ENCODE measurements at regions not wholly inside any gene's neighbourhood (a gene's known extent, or its start where the extent isn't known, plus 50 kb on each side); places are given as distances from the start of the nearest gene placed in this dataset.

- Histone ChIP-seq H3K27me3 (ENCODE audit: control insufficient read depth in 1 of 2, insufficient read depth in 1 of 2, low read length in 2 of 2) (no peaks in the 10 kb centered on the region), H3K9me3 (ENCODE audit: control insufficient read depth, low read length) (peaks cover 4% of the 10 kb centered on the region), H4K8ac (ENCODE audit: low read length) (no peak overlapping the region), H2BK120ac (ENCODE audit: low read depth, low read length) (no peak overlapping the region), H3K9ac (ENCODE audit: low read length) (no peak overlapping the region), H3K4me3 (ENCODE audit: insufficient read depth in 1 of 2, low read depth in 1 of 2, low read length in 2 of 2) (no peak overlapping the region), H3K27ac (ENCODE audit: low read length, poor library complexity, severe bottlenecking) (no peak overlapping the region), H3K4ac (ENCODE audit: low read depth in 1 of 2, low read length in 2 of 2) (no peak overlapping the region), H2BK15ac (ENCODE audit: low read depth, poor library complexity, severe bottlenecking) (no peak overlapping the region), H3K4me1 (ENCODE audit: control insufficient read depth, insufficient read depth, low read depth, low read length) (no peaks in the 10 kb centered on the region), H3K79me1 (replicated peaks; ENCODE audit: low read length, poor library complexity, severe bottlenecking) (no peaks in the 10 kb centered on the region), H3K18ac (ENCODE audit: low read depth in 1 of 2, low read length in 2 of 2) (no peak overlapping the region), H4K91ac (ENCODE audit: low read length) (no peak overlapping the region), H2BK5ac (ENCODE audit: low read depth, low read length, poor library complexity, severe bottlenecking) (no peak overlapping the region), H2BK12ac (ENCODE audit: low read length in 2 of 2) (no peak overlapping the region), H2AK5ac (ENCODE audit: low read length, severe bottlenecking) (no peak overlapping the region), H3K4me2 (ENCODE audit: low read length, poor library complexity, severe bottlenecking) (no peak overlapping the region), H3K36me3 (ENCODE audit: control insufficient read depth in 1 of 2, insufficient read depth in 2 of 2, low read depth in 1 of 2, low read length in 2 of 2) (no peaks in the 10 kb centered on the region), H3K14ac (ENCODE audit: low read length in 2 of 2) (no peak overlapping the region), H3K23ac (ENCODE audit: low read length in 2 of 2) (no peak overlapping the region), H2AFZ (ENCODE audit: low read depth, low read length) (no peak overlapping the region)
- DNase-seq, result no peak
- WGBS, result no CpG with 5 or more reads among the region's 2 CpGs
Observed at GRCh38 chr21:23780326-23780725, 1827.0 kb downstream of the MRPL39 start.

- H3K27me3 ChIP-seq (ENCODE audit: control insufficient read depth in 1 of 2, insufficient read depth in 1 of 2, low read length in 2 of 2), result no peaks in the 10 kb centered on the region
- no peak overlapping the region for H2BK12ac ChIP-seq (ENCODE audit: low read length in 2 of 2)
- no peak overlapping the region for H3K18ac ChIP-seq (ENCODE audit: low read depth in 1 of 2, low read length in 2 of 2)
- H3K4me2 ChIP-seq (ENCODE audit: low read length, poor library complexity, severe bottlenecking), result no peak overlapping the region
- no peak overlapping the region for H4K8ac ChIP-seq (ENCODE audit: low read length)
- H3K23ac ChIP-seq (ENCODE audit: low read length in 2 of 2), result no peak overlapping the region
- H2AK5ac ChIP-seq (ENCODE audit: low read length, severe bottlenecking), result no peak overlapping the region
- no peak overlapping the region for H2BK120ac ChIP-seq (ENCODE audit: low read depth, low read length)
- H2BK5ac ChIP-seq (ENCODE audit: low read depth, low read length, poor library complexity, severe bottlenecking), result no peak overlapping the region
- H3K27ac ChIP-seq (ENCODE audit: low read length, poor library complexity, severe bottlenecking), result no peak overlapping the region
- H4K91ac ChIP-seq (ENCODE audit: low read length), result no peak overlapping the region
- H3K79me1 ChIP-seq (replicated peaks; ENCODE audit: low read length, poor library complexity, severe bottlenecking), result no peaks in the 10 kb centered on the region
- H3K4ac ChIP-seq (ENCODE audit: low read depth in 1 of 2, low read length in 2 of 2), result no peak overlapping the region
- no peaks in the 10 kb centered on the region for H3K4me1 ChIP-seq (ENCODE audit: control insufficient read depth, insufficient read depth, low read depth, low read length)
- H3K9ac ChIP-seq (ENCODE audit: low read length), result no peak overlapping the region
- DNase-seq, result no peak
- H3K14ac ChIP-seq (ENCODE audit: low read length in 2 of 2), result no peak overlapping the region
- no peak overlapping the region for H2AFZ ChIP-seq (ENCODE audit: low read depth, low read length)
- H2BK15ac ChIP-seq (ENCODE audit: low read depth, poor library complexity, severe bottlenecking), result no peak overlapping the region
- H3K9me3 ChIP-seq (ENCODE audit: control insufficient read depth, low read length), result peaks cover 6% of the 10 kb centered on the region
- WGBS, result no CpG with 5 or more reads among the region's 2 CpGs
- no peaks in the 10 kb centered on the region for H3K36me3 ChIP-seq (ENCODE audit: control insufficient read depth in 1 of 2, insufficient read depth in 2 of 2, low read depth in 1 of 2, low read length in 2 of 2)
- no peak overlapping the region for H3K4me3 ChIP-seq (ENCODE audit: insufficient read depth in 1 of 2, low read depth in 1 of 2, low read length in 2 of 2)
Observed at GRCh38 chr21:23743821-23744220, 1863.5 kb downstream of the MRPL39 start.

- H3K27ac ChIP-seq (ENCODE audit: low read length, poor library complexity, severe bottlenecking), result no peak overlapping the region
- H3K9ac ChIP-seq (ENCODE audit: low read length), result no peak overlapping the region
- 61% methylated on average over 5 of the region's 5 CpGs for WGBS
- no peak overlapping the region for H3K4me3 ChIP-seq (ENCODE audit: insufficient read depth in 1 of 2, low read depth in 1 of 2, low read length in 2 of 2)
- H3K4ac ChIP-seq (ENCODE audit: low read depth in 1 of 2, low read length in 2 of 2), result no peak overlapping the region
- no peaks in the 10 kb centered on the region for H3K4me1 ChIP-seq (ENCODE audit: control insufficient read depth, insufficient read depth, low read depth, low read length)
- no peak overlapping the region for H4K91ac ChIP-seq (ENCODE audit: low read length)
- no peak overlapping the region for H4K8ac ChIP-seq (ENCODE audit: low read length)
- no peaks in the 10 kb centered on the region for H3K36me3 ChIP-seq (ENCODE audit: control insufficient read depth in 1 of 2, insufficient read depth in 2 of 2, low read depth in 1 of 2, low read length in 2 of 2)
- no peak overlapping the region for H2BK15ac ChIP-seq (ENCODE audit: low read depth, poor library complexity, severe bottlenecking)
- H2AFZ ChIP-seq (ENCODE audit: low read depth, low read length), result no peak overlapping the region
- H3K23ac ChIP-seq (ENCODE audit: low read length in 2 of 2), result no peak overlapping the region
- H3K27me3 ChIP-seq (ENCODE audit: control insufficient read depth in 1 of 2, insufficient read depth in 1 of 2, low read length in 2 of 2), result no peaks in the 10 kb centered on the region
- H3K14ac ChIP-seq (ENCODE audit: low read length in 2 of 2), result no peak overlapping the region
- H3K18ac ChIP-seq (ENCODE audit: low read depth in 1 of 2, low read length in 2 of 2), result no peak overlapping the region
- H3K4me2 ChIP-seq (ENCODE audit: low read length, poor library complexity, severe bottlenecking), result no peak overlapping the region
- no peak overlapping the region for H2AK5ac ChIP-seq (ENCODE audit: low read length, severe bottlenecking)
- H2BK120ac ChIP-seq (ENCODE audit: low read depth, low read length), result no peak overlapping the region
- no peak overlapping the region for H2BK12ac ChIP-seq (ENCODE audit: low read length in 2 of 2)
- H2BK5ac ChIP-seq (ENCODE audit: low read depth, low read length, poor library complexity, severe bottlenecking), result no peak overlapping the region
- no peaks in the 10 kb centered on the region for H3K79me1 ChIP-seq (replicated peaks; ENCODE audit: low read length, poor library complexity, severe bottlenecking)
- H3K9me3 ChIP-seq (ENCODE audit: control insufficient read depth, low read length), result no peaks in the 10 kb centered on the region
- no peak for DNase-seq
Observed at GRCh38 chr21:23740463-23740862, 1866.8 kb downstream of the MRPL39 start.

- Histone ChIP-seq H2BK5ac (ENCODE audit: low read depth, low read length, poor library complexity, severe bottlenecking) (no peak overlapping the region), H3K4me3 (ENCODE audit: insufficient read depth in 1 of 2, low read depth in 1 of 2, low read length in 2 of 2) (no peak overlapping the region), H2AK5ac (ENCODE audit: low read length, severe bottlenecking) (no peak overlapping the region), H2BK120ac (ENCODE audit: low read depth, low read length) (no peak overlapping the region), H4K8ac (ENCODE audit: low read length) (no peak overlapping the region), H3K4ac (ENCODE audit: low read depth in 1 of 2, low read length in 2 of 2) (no peak overlapping the region), H2AFZ (ENCODE audit: low read depth, low read length) (no peak overlapping the region), H3K4me2 (ENCODE audit: low read length, poor library complexity, severe bottlenecking) (no peak overlapping the region), H4K91ac (ENCODE audit: low read length) (no peak overlapping the region), H3K79me1 (replicated peaks; ENCODE audit: low read length, poor library complexity, severe bottlenecking) (no peaks in the 10 kb centered on the region), H3K4me1 (ENCODE audit: control insufficient read depth, insufficient read depth, low read depth, low read length) (no peaks in the 10 kb centered on the region), H3K9me3 (ENCODE audit: control insufficient read depth, low read length) (no peaks in the 10 kb centered on the region), H3K18ac (ENCODE audit: low read depth in 1 of 2, low read length in 2 of 2) (no peak overlapping the region), H2BK12ac (ENCODE audit: low read length in 2 of 2) (no peak overlapping the region), H3K27me3 (ENCODE audit: control insufficient read depth in 1 of 2, insufficient read depth in 1 of 2, low read length in 2 of 2) (no peaks in the 10 kb centered on the region), H3K27ac (ENCODE audit: low read length, poor library complexity, severe bottlenecking) (no peak overlapping the region), H2BK15ac (ENCODE audit: low read depth, poor library complexity, severe bottlenecking) (no peak overlapping the region), H3K36me3 (ENCODE audit: control insufficient read depth in 1 of 2, insufficient read depth in 2 of 2, low read depth in 1 of 2, low read length in 2 of 2) (no peaks in the 10 kb centered on the region), H3K14ac (ENCODE audit: low read length in 2 of 2) (no peak overlapping the region), H3K23ac (ENCODE audit: low read length in 2 of 2) (no peak overlapping the region), H3K9ac (ENCODE audit: low read length) (no peak overlapping the region)
- WGBS, result 44% methylated on average over 1 of the region's 1 CpG
- DNase-seq, result no peak
Observed at GRCh38 chr21:23732776-23733175, 1874.5 kb downstream of the MRPL39 start.

All from mesenchymal stem cell (in vitro differentiated cells and primary cell).